Stimulated activated CD8-positive, alpha-beta memory T cell treated with anti-CD3 and anti-CD28 coated beads, Interleukin-7, amount 100 ng/mL, for 24 hours (primary cell): ENCODE measurements at regions not wholly inside any gene's neighbourhood (a gene's known extent, or its start where the extent isn't known, plus 50 kb on each side); places are given as distances from the start of the nearest gene placed in this dataset.
"Not testable (repeated sequence)": the region's sequence is repeated elsewhere in the genome, so short reads cannot be mapped to it uniquely, and the experiment has no call there.

Source experiments
- DNase-seq: peaks from one replicate; pipeline ENCODE4 v3.0.0-alpha.2; 2020; ENCODE audit warnings: low read depth

DNA sequence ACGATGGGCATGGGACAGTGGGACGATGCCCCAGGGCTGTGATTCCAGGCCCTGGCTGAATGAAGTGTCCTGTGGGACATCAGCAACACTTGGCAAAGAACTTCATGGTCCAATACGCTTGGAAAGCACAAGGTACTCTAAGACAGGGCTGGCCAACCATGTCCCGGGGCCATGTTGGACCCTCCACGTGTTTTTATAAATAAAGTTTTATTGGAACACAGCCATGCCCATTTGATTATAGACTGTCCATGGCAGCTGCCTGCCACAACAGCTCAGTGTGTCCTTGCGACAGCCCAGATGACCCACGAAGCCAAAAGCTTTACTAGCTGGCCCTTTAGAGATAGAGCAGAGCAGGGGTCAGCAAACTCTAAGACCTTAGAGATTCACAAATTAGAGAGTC, 282.1 kb downstream of the C16orf95 start:
- DNase-seq, result no peak

DNA sequence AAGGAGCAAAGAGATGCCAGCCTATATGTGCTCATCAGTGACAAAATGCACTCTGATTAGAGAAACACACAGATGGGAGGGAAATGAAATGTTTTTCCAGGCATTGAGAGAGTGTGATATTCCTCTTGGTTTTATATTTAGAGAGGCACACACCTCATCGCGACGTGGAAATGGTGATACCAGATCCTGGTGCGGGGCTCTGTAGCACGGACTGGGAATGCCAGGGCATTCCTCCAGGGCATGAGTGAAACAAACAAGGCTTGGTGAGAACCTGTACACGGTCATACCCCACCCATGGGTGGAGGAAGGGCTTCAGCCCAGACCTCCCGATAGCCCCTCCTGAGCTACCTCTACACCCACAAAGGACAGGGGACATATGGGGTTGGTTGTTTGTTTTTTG, 280.2 kb downstream of the C16orf95 start:
- no peak for DNase-seq

DNA sequence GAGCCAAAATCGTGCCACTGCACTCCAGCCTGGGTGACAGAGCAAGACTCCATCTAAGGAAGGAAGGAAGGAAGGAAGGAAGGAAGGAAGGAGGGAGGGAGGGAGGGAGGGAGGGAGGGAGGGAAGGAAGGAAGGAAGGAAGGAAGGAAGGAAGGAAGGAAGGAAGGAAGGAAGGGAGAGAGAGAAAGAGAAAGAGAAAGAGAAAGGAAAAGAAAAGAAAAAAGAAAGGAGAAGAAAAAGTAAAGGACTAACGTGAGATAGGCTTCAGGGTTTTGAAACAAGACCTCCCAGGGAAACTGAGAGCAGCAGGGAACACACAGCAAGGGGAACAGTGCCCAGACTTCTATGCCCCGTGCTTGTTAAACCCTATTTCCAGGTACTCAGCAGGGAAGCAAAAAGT, 278.7 kb downstream of the C16orf95 start:
- DNase-seq, result not testable (repeated sequence)

DNA sequence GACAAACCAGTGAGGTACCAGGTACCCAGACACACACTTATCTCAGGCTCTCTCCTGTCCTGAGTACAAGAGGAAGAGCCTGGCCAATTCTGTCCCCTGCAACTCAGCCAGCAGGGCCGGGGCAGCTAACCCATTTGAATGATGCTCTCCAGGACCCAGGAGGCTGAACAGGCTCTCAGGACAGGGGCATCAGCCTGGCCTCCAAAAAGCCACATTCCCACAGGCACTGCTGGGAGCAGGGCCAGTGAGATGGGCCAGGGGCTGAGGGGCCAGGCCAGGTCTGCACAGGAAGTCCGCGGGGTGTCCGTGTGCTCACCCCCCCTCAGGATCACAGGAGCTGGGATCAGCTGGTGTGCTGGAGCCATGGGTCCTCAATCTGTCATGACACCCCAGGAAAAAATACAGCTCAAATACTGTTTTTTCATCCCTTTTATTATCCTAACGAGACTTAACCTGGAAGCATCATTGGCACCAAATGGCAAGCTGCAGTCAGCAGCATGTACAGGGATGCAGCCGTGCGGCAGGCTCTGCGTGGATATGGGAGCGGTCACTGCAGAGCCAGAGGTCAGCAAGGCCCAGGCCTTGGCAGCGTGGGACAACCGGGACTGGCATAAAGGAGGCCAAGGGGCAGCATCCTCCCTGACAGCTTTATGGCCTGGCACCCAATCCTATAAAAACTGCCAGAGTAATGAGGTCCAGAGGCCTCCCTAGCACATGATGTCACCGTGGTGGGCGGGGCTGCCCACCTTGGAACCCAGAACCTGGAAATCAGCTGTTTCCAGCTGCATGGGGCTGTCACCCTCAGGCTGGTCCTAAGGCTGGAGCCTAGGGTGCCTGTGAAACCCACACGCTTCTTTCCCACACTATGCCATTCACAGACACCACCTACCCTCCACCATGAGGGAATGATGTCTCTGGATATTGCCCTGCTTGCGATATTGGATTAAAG, 276.7 kb downstream of the C16orf95 start:
- no peak for DNase-seq

DNA sequence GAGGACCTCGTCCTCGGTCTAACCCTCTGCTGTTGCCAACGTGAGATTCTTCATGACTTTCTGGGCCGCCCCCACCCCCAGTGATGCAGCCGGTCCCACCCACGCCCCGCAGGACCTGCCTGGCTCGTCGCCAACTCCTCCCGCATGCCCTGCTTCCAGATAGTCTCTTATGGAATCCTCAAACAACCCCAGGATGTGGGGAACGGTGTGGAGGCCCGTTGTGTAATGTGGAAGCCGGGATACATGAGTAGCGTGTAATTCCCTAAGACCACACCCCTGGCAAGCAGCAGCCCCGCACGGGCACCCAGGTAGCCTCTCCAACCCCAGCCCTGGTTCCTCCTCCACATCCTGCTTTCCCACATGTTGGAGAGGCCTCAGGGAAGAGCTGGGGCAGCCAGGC, 275.9 kb downstream of the C16orf95 start:
- no peak for DNase-seq

DNA sequence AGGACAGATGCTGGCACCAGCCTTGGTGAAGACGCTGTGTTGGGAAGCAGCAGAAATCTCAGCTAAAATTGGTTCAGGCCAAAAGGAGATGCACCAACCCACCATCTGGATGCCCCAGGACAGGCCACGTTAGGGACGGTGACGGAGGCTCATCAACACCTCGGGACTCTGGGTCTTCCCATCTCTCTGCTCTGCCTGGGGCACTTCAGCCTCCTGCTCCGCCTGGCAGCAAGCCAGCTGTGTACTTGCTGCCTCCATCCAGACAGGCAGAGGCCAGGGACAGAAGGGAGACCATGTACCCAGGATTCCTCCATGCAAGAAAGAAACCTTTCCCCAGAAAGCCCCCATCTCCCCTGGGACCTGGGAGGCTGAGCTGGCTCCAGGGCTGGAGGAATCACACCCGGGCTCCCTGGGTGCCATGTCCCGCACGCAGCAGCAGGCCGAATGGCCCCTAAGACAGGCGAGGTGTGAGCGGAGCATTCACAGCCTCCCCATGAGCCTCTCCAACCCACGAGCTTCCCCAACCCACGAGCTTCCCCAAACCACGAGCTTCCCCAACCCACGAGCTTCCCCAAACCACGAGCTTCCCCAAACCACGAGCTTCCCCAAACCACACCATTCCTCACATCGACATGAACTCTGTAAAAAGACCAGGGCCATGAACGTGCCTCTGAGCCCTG, 274.5 kb downstream of the C16orf95 start:
- DNase-seq, result no peak

DNA sequence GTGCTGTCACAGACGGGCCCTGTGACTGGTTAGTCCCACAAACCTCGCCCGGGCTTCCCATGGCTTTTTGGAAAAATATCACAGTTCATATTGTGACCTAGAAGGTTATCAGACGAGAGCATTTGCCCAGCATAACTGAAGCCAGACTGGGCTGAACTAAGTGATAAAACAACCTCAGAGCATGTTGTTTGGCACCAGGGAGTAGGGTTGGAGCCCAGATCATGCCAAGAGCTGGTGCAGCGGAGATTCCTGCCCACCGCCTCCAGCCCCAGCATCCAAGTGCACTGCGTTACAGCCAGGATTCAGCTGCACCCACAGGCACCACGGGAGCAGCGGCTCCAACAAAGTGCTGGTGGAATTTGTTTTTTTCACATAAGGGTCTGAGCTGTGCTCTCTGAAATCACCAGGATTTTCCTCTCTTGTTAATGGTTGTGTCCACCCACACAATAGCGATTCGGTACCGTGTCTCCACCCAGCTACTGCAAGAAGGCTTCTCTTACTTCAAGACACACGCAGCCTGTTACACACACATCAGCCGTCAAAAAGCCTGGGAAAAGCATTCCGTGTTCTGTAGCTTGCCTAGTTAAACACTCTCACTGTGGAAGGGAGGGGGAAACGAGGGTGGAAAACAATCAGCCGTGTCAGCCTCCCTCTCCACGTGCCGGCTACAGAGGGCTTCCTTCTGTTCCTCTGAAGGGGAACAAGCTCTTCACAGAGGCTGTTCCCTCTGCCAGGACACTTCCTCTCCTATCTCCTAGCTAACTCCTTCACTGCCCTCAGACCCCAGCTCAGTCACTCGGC, 273.8 kb downstream of the C16orf95 start:
- no peak for DNase-seq

DNA sequence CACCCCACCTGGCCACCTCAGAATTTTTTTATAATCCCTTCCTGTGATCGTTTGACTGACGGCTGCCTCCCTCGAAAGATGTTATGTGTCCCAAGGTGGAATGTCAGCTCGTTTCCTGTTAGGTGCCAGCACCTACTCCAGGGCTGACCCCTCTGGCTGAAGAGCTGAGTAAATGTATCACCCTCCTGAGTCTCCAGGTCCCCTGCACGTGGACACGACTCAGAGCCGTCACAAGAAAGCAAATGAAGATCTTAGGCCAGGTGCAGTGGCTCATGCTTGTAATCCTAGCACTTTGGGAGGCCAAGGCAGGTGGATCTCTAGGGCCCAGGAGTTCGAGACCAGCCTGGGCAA, 273.2 kb downstream of the C16orf95 start:
- no peak for DNase-seq

DNA sequence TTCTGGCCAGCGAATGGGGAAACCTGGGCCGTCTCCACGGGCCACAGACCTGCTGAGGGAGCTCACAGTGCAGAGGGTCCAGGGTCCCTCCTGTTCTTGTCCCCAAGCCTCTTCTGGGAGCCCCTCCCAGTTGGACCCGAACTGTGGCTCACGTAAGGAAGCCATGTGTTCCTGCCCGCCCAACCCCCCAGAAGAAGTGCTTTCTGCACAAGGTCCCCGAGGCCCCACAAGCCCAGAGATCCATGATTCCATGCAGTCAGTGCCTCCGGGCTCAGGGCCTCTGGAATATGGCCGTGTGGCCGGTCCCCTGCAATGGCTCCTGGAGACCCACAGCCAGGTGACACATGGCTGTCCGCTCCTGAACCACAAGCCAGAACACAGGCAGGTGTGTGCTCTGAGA, 272.4 kb downstream of the C16orf95 start:
- DNase-seq, result no peak

DNA sequence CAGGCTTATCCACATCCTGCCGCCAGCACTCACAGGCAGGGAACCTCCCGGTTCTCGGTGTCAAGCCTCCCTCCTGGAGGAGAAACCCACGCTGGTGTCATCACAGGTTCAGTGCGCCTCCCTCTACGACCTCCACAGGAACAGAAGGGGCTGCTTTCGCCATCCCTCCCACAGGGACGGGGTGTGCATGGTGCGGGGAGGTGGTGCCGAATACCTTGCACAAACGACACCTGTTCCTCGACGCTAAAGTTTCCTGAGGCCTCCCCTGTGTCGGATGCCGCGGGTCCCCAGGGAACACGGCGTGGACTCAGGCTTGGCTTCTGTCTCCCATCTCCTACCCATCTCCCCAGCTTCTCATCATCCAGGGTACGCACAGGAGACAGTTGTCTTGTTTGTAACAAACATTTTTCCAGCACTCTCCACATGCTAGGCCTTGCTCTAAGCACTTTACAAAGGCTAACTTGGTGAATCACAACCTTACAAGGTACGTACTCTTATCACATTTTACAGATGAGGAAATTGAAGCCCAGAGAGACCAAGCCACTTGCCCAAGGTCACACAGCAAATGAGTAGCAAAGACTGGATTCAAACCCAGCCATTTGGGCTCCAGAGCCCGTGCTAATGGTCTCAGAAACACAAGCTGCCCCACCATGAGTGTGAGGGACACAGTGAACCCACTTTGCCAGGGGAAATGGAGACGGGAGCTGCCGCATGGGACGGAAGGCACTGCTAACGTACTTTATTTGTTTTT, 271.6 kb downstream of the C16orf95 start:
- no peak for DNase-seq

DNA sequence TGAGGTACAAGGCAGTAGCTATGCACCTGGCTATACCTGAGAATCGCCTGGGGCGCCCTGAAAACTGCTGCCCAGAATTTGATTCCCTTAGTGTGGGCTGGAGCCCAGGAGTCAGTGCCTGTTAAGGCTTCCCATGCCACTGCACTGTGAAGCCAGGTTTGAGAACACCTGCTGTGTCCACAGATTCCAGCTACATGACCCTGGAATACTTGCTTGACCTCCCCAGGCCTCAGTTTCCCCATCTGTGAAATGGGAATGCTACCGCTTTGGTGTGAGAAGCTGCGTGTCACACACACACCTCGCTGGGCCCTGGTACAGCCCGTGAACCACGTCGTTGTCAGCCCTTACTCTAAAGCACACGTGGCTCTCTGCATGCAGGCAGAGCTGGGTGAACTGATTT, 271.0 kb downstream of the C16orf95 start:
- no peak for DNase-seq

DNA sequence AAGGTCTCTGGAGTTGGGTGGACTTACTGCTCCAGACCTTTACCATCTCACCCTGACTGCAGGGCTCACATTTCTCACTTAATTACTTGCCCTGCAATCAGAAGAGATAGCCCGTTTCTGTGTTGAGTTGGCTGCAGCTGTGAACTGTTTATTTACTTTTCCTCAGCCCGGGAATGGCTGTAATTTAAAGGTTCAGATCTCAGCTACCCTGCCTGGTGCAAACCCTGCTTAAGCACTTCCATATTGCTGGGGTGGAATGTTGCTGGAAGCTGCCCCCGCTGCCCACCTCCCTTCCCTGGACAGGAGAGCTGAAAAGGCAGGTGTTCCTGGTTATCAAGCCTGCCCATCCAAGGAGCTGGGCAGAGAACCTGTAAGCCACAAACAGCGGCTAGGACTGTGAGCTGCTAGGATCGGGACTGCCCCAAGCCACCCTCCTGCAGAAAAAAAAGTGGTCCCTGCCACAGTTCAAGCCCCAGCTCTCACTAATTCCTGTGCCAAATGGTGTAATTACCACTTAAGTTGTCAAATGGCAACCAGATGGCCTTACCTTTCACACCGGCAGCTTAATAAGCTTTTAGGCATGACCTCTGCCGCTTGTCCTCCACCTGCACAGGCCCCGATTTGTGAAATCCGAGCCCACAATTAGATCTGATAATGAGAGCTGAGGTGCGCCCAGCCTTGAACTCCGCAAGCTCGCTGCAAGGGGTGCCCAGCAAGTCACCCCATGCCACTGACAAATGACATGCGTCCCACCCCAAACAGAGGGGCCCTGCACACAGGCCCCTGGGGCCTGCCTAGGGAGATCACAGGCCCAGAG, 269.8 kb downstream of the C16orf95 start:
- no peak for DNase-seq

DNA sequence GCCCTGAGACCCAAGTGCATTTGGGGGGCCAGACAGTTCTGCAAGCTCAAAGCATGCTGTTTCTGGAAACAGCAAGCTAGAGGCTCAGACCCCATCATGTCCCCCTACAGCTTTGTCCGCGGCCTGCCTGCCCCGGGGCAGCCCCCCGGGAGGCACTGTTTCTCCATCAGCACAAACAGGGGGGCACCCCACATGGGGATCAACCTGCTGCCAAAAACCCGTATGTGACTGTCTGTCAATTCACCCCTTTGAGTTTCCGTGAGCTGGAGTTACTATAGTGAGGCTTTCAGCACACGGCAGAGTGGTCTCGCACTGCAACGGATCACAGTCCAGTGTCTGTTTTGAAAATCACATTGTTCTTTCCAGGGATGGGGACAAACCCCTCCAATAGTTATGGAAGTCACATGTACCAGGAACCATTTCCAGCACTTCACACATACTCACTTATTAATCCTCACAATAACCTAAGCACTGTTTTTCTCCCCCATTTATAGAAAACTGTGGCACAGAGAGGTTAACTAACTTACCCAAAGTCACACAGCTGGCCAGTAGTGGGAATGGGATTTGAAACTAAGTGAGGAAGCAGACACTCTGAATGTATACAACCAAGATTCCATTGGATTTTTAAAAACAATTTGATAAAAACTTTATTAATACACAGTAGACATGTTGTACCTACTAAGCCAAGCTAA, 269.0 kb downstream of the C16orf95 start:
- no peak for DNase-seq

DNA sequence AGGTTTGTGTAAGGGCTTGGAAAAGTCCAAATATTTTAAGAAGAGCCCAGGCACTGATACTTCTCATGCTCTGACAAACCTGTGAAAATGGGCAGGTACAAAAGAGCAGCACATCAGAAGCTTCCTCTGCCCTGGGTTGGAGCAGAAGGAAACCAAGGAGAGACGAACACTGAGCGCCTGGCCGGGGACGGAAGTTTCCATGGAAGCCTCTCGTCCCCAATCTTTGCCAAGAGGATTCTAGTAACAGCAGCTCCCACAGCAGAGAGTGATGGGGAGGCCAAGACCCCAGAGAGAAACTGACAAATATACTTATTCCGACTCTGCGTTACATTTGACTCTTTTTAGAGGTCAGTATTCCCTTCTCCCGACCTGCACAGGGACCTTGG, 268.5 kb downstream of the C16orf95 start:
- DNase-seq, result no peak

DNA sequence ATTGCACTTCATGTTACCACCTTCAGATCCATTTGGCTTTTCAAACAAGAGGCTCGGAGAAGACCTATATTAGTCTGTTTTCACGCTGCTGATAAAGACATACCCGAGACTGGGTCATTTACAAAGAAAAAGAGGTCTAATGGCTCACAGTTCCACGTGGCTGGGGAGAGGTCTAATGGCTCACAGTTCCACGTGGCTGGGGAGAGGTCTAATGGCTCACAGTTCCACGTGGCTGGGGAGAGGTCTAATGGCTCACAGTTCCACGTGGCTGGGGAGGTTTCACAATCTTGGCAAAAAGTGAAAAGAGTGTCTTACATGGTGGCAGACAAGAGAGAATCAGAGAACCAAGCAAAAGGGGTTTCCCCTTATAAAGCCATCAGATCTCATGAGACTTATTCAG, 268.0 kb downstream of the C16orf95 start:
- DNase-seq, result not testable (repeated sequence)

DNA sequence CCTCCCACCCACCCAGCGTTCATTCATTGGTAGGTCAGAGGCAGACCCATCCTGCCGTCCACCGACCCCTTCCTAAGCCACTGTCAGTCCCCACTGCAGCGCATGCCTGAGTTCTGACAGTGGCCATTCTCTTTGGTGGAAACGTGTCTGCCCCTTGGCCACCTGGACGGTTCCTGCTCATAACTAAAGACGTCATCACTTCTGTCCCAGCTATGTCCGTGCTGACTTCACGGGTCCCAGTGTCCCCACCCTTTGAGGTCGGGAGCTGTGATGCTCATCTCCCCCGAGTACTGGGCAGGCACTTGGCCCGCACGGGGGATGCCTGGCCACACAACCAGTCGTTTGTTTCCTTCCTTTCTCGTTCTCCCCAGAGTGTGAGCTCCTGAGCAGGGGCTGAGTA, 267.1 kb downstream of the C16orf95 start:
- no peak for DNase-seq

DNA sequence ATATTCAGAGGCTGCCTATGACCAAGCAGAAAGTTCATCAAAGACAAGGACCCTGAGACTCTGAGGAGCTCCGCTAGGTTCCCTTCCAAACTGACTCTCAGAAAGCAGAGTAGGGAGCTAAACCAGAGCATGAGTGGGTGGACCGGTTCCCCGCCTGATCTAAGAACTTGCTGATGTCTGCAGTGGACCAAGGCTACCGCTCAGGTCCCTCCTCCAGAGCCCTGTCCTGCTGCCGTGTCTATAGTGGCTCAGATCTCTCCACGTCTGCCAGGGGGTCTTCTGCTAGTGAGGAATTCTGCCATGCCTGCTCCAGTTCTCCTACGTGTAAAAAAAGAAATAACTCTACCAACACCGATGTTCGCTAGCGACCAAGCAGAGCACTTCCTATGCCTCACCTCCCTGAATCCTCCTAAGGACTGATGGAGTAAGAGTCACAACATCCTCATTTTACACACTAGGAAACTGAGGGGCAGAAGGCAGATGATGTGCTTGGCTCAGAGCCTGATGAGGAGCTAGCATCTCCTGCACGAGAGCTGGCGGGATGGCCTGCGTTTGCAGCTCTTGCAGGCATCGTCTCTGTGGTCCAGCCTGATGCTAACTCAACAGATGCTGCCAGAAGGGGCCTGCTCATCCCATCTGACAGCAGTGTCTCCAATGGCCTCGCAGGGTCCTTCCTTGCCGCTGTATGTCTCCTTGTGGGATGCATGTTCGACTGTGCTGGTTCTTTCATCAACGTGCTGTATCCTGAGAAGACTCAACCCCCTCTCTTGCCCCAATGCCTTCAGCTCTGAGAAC, 265.5 kb downstream of the C16orf95 start:
- no peak for DNase-seq

DNA sequence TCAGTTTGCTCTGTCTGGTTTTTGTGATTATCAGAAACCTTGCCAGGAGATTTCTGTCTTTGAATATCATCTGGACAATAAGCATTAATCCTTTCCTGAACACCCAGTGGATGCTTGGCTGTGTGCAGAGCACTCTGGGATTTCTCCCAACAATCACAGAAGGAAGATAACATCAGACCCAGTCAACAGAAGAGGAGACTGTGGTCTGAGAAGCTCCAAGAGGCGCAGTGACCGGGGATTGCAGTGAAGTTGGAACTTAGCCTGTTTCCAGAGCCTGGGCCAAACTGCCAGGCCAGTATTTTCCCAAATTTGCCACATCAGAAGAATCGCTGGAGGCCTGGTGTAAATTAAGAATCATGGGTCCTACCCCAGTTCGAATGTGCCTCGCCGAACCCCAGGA, 264.7 kb downstream of the C16orf95 start:
- DNase-seq, result no peak
